H1 (cell line): ENCODE measurements at regions not wholly inside any gene's neighbourhood (a gene's known extent, or its start where the extent isn't known, plus 50 kb on each side); places are given as distances from the start of the nearest gene placed in this dataset.

Experiments
- CEBPB ChIP-seq: IDR thresholded peaks from 2 replicates; pipeline ENCODE4 v1.6.1; 2012; ENCODE audit warnings: low read depth, low read length
- CHD2 ChIP-seq: IDR thresholded peaks from 2 replicates; pipeline ENCODE4 v1.6.1; 2012; ENCODE audit warnings: low read length, improper control_type of control experiment
- EP300 ChIP-seq, 2 experiments: IDR thresholded peaks; 1 replicate in 1 of 2; 2 replicates in 1 of 2; pipeline ENCODE4 v1.6.1; 2011 to 2012; ENCODE audit warnings: low read depth in 2 of 2, low read length in 2 of 2, mild to moderate bottlenecking in 2 of 2, borderline replicate concordance in 1 of 2, inconsistent platforms in 1 of 2, moderate library complexity in 1 of 2
- EZH2 ChIP-seq: fragments of 200-600 bp; sonication (generic); IDR thresholded peaks from 2 replicates; pipeline ENCODE4 v1.7.1; 2012; ENCODE audit warnings: low read depth, mild to moderate bottlenecking, moderate library complexity, low read length, inconsistent platforms; ENCODE audit not compliant: severe bottlenecking
- JUND ChIP-seq: IDR thresholded peaks from 2 replicates; pipeline ENCODE4 v1.6.1; 2011; ENCODE audit warnings: mild to moderate bottlenecking, improper control_type of control experiment, low read length
- KDM4A ChIP-seq: IDR thresholded peaks from one replicate; pipeline ENCODE4 v1.7.1; 2012; ENCODE audit warnings: low read depth, mild to moderate bottlenecking, moderate library complexity, low read length, inconsistent platforms; ENCODE audit not compliant: severe bottlenecking
- POLR2AphosphoS5 ChIP-seq: IDR thresholded peaks from 2 replicates; pipeline ENCODE4 v1.6.1; 2011; ENCODE audit warnings: low read depth, low read length
- TEAD4 ChIP-seq: IDR thresholded peaks from 2 replicates; pipeline ENCODE4 v1.6.1; 2012; ENCODE audit warnings: low read depth, low read length, inconsistent platforms, mixed read lengths
- ZNF274 ChIP-seq: IDR thresholded peaks from 2 replicates; pipeline ENCODE4 v1.7.0; 2012; ENCODE audit warnings: low read length, borderline replicate concordance; ENCODE audit errors: extremely low read depth
- TF ChIP-seq, protein P1 (sequence below), 3 experiments: IDR thresholded peaks; 1 replicate in 2 of 3; 2 replicates in 1 of 3; pipeline versions ENCODE4 v1.5.1 to v1.6.1; 2011; ENCODE audit warnings: low read length in 3 of 3, mild to moderate bottlenecking in 3 of 3, inconsistent platforms in 2 of 3, low read depth in 1 of 3, moderate library complexity in 1 of 3; ENCODE audit not compliant: insufficient read depth in 1 of 3; ENCODE audit errors: control extremely low read depth in 1 of 3

GRCh38 chr3:1870738-1871137 is 227.9 kb upstream of the CNTN4 start:
- TF ChIP-seq POLR2AphosphoS5 (no peak), EP300 (IDR thresholded peaks at IDR 0.05; ENCODE audit: borderline replicate concordance in 1 of 2, low read depth in 2 of 2, low read length in 2 of 2) (no peak), TEAD4 (no peak), CEBPB (no peak), CHD2 (no peak), ZNF274 (no peak), JUND (no peak), KDM4A (no peak), EZH2 (no peak)
- TF ChIP-seq, protein P1, sequence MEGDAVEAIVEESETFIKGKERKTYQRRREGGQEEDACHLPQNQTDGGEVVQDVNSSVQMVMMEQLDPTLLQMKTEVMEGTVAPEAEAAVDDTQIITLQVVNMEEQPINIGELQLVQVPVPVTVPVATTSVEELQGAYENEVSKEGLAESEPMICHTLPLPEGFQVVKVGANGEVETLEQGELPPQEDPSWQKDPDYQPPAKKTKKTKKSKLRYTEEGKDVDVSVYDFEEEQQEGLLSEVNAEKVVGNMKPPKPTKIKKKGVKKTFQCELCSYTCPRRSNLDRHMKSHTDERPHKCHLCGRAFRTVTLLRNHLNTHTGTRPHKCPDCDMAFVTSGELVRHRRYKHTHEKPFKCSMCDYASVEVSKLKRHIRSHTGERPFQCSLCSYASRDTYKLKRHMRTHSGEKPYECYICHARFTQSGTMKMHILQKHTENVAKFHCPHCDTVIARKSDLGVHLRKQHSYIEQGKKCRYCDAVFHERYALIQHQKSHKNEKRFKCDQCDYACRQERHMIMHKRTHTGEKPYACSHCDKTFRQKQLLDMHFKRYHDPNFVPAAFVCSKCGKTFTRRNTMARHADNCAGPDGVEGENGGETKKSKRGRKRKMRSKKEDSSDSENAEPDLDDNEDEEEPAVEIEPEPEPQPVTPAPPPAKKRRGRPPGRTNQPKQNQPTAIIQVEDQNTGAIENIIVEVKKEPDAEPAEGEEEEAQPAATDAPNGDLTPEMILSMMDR (IDR thresholded peaks at IDR 0.05; ENCODE audit: control extremely low read depth in 1 of 3, insufficient read depth in 1 of 3, low read depth in 1 of 3, low read length in 3 of 3): no peak
